GM12892 (cell line): ENCODE measurements at regions not wholly inside any gene's neighbourhood (a gene's known extent, or its start where the extent isn't known, plus 50 kb on each side); places are given as distances from the start of the nearest gene placed in this dataset.

ENCODE experiments used
- DNase-seq: peaks from one replicate; pipeline ENCODE4 v3.0.0; 2011; ENCODE audit not compliant: insufficient read length
- FAIRE-seq: peaks from 2 replicates; lab custom pipeline; 2011; peaks lifted over from hg19 to GRCh38; lab: Jason Lieb, UNC
- POLR2A ChIP-seq: IDR thresholded peaks from 2 replicates; pipeline ENCODE4 v1.6.1; 2011; ENCODE audit warnings: low read depth, low read length, control low read depth
- POLR2AphosphoS5 ChIP-seq: IDR thresholded peaks from 2 replicates; pipeline ENCODE4 v1.6.1; 2011; ENCODE audit warnings: low read depth, low read length, control low read depth
- TAF1 ChIP-seq: IDR thresholded peaks from 2 replicates; pipeline ENCODE4 v1.6.1; 2011; ENCODE audit warnings: low read depth, mild to moderate bottlenecking, control low read depth, low read length, borderline replicate concordance

- no peak for TF ChIP-seq POLR2AphosphoS5
- no peak for TF ChIP-seq POLR2A
- no peak for TF ChIP-seq TAF1
- DNase-seq (no peak), FAIRE-seq (no peak)
Observed at GRCh38 chr9:107094370-107094769, 188.7 kb upstream of the RAD23B start.

GRCh38 chr9:107100591-107100990 lies 182.5 kb upstream of the RAD23B start:
- no peak for TF ChIP-seq POLR2AphosphoS5
- TF ChIP-seq TAF1 = no peak
- no peak for TF ChIP-seq POLR2A
- DNase-seq (no peak), FAIRE-seq (no peak)

- DNase-seq (no peak), FAIRE-seq (no peak)
- TF ChIP-seq TAF1 (no peak), POLR2AphosphoS5 (no peak), POLR2A (no peak)
Observed at GRCh38 chr9:107102011-107102410, 181.1 kb upstream of the RAD23B start.

- no peak for DNase-seq
- TF ChIP-seq TAF1 = no peak
- no peak for FAIRE-seq
Observed at GRCh38 chr9:107103621-107104020, 179.5 kb upstream of the RAD23B start.

GRCh38 chr9:107105784-107106183 lies 177.3 kb upstream of the RAD23B start:
- TF ChIP-seq POLR2A = no peak
- no peak for TF ChIP-seq TAF1
- TF ChIP-seq POLR2AphosphoS5 = no peak
- DNase-seq (no peak), FAIRE-seq (no peak)

GRCh38 chr9:107106416-107106815 lies 176.7 kb upstream of the RAD23B start:
- TF ChIP-seq TAF1 (no peak), POLR2AphosphoS5 (no peak), POLR2A (no peak)
- DNase-seq = no peak
- no peak for FAIRE-seq

- no peak for TF ChIP-seq TAF1
- no peak for TF ChIP-seq POLR2AphosphoS5
- no peak for TF ChIP-seq POLR2A
- FAIRE-seq (no peak), DNase-seq (no peak)
Observed at GRCh38 chr9:107108342-107109130, 174.5 kb upstream of the RAD23B start.

GRCh38 chr9:107109324-107109723 lies 173.8 kb upstream of the RAD23B start:
- FAIRE-seq (no peak), DNase-seq (no peak)
- TF ChIP-seq TAF1 (no peak), POLR2AphosphoS5 (no peak), POLR2A (no peak)

GRCh38 chr9:107110153-107110552 lies 172.9 kb upstream of the RAD23B start:
- FAIRE-seq (no peak), DNase-seq (no peak)
- TF ChIP-seq POLR2AphosphoS5 (no peak), TAF1 (no peak), POLR2A (no peak)

GRCh38 chr9:107112707-107113243 lies 170.3 kb upstream of the RAD23B start:
- TF ChIP-seq TAF1 (no peak), POLR2A (no peak), POLR2AphosphoS5 (no peak)
- FAIRE-seq (peak; percentile 14), DNase-seq (no peak)

- TF ChIP-seq POLR2A = no peak
- no peak for TF ChIP-seq TAF1
- no peak for TF ChIP-seq POLR2AphosphoS5
- FAIRE-seq (no peak), DNase-seq (no peak)
Observed at GRCh38 chr9:107118863-107119624, 164.0 kb upstream of the RAD23B start.

GRCh38 chr9:107119735-107120134 lies 163.3 kb upstream of the RAD23B start:
- no peak for FAIRE-seq
- TF ChIP-seq TAF1 = no peak
- TF ChIP-seq POLR2AphosphoS5 = no peak
- TF ChIP-seq POLR2A = no peak

More at GRCh38 chr9:107119735-107120134, 163.3 kb upstream of the RAD23B start:
- no peak for DNase-seq
